Karpas-422 (cell line): ENCODE measurements at regions not wholly inside any gene's neighbourhood (a gene's known extent, or its start where the extent isn't known, plus 50 kb on each side); places are given as distances from the start of the nearest gene placed in this dataset.

Experiments used
- DNase-seq: peaks from one replicate; pipeline ENCODE4 v3.0.0-alpha.2; 2015
- H2AFZ ChIP-seq: fragments of 200-600 bp; sonication (generic); 2 replicates; pipeline ENCODE4 v1.6.1; 2014; ENCODE audit warnings: antibody characterized with exemption, low read length, mixed read lengths
- H3K27ac ChIP-seq: fragments of 200-600 bp; sonication (generic); 2 replicates; pipeline ENCODE4 v1.5.1; 2014; ENCODE audit warnings: mild to moderate bottlenecking, low read length, moderate library complexity
- H3K27me3 ChIP-seq: fragments of 200-600 bp; sonication (generic); 2 replicates; pipeline ENCODE4 v1.6.1; 2014; ENCODE audit warnings: low read length, mixed read lengths
- H3K36me3 ChIP-seq: fragments of 200-600 bp; sonication (generic); 2 replicates; pipeline ENCODE4 v1.6.1; 2014; ENCODE audit warnings: low read length, mixed read lengths; ENCODE audit not compliant: insufficient read depth
- H3K4me1 ChIP-seq: fragments of 200-600 bp; sonication (generic); 2 replicates; pipeline ENCODE4 v1.6.1; 2014; ENCODE audit warnings: mild to moderate bottlenecking, low read length, mixed read lengths
- H3K4me2 ChIP-seq: fragments of 200-600 bp; sonication (generic); 2 replicates; pipeline ENCODE4 v1.6.1; 2014; ENCODE audit warnings: low read length, low read depth, mild to moderate bottlenecking; ENCODE audit not compliant: poor library complexity, severe bottlenecking
- H3K4me3 ChIP-seq: fragments of 200-600 bp; sonication (generic); 2 replicates; pipeline ENCODE4 v1.5.1; 2014; ENCODE audit warnings: mild to moderate bottlenecking, antibody characterized with exemption, low read length, mixed read lengths
- H3K79me2 ChIP-seq: fragments of 200-600 bp; sonication (generic); 2 replicates; pipeline ENCODE4 v1.6.1; 2014; ENCODE audit warnings: mild to moderate bottlenecking, low read length, mixed read lengths
- H3K9ac ChIP-seq: fragments of 200-600 bp; sonication (generic); 2 replicates; pipeline ENCODE4 v1.6.0; 2014; ENCODE audit warnings: low read length
- H3K9me2 ChIP-seq: fragments of 200-600 bp; sonication (generic), shearing (Covaris generic); replicated peaks from 2 replicates; pipeline ENCODE4 v1.6.0; 2014; ENCODE audit warnings: mild to moderate bottlenecking, low read length, moderate library complexity; ENCODE audit not compliant: insufficient read depth
- H3K9me3 ChIP-seq: fragments of 300-700, 200-600 bp; sonication (generic); 2 replicates; pipeline ENCODE4 v1.6.1; 2014; ENCODE audit warnings: low read length, mixed read lengths
- H4K20me1 ChIP-seq: fragments of 200-600 bp; sonication (generic); 2 replicates; pipeline ENCODE4 v1.6.1; 2014; ENCODE audit warnings: mild to moderate bottlenecking, antibody characterized with exemption, low read length, low read depth; ENCODE audit not compliant: insufficient read depth

DNA sequence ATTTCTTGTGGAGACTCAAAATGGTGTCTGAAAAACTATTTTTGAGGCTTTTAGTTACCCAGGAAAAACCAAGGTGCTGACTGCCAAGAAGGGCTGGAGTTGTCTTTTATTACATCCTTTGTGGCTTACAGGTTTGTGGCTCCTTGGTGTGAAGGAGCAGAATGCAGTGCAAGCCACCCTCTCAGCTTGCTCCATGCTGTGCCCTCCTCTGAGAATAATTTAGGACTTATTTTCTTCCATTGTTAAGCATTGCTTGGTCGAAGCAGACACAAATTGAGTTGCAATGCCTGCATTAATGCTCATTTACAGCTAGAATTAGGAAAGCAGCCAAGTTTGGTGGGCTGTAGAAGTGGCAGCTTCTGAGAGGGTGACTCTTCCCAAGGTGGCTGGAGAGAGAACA is 272.2 kb downstream of the KIF4B start:
- no peaks in the 10 kb centered on the region for H3K9me2 ChIP-seq

GRCh38 chr5:155290937-155291336 is 277.4 kb downstream of the KIF4B start:
- DNase-seq = no peak
- Histone ChIP-seq H3K4me1 (no peaks in the 10 kb centered on the region), H3K79me2 (no peaks in the 10 kb centered on the region), H3K4me3 (no peak overlapping the region), H3K36me3 (no peaks in the 10 kb centered on the region), H3K27ac (no peak overlapping the region), H2AFZ (no peak overlapping the region), H3K9me2 (no peaks in the 10 kb centered on the region), H4K20me1 (no peaks in the 10 kb centered on the region), H3K9me3 (no peaks in the 10 kb centered on the region), H3K4me2 (no peak overlapping the region), H3K27me3 (no peaks in the 10 kb centered on the region), H3K9ac (no peak overlapping the region)

More for the DNA sequence above, 272.2 kb downstream of the KIF4B start:
- no peaks in the 10 kb centered on the region for H3K4me1 ChIP-seq
- no peaks in the 10 kb centered on the region for H3K79me2 ChIP-seq
- no peaks in the 10 kb centered on the region for H3K9me3 ChIP-seq
- H4K20me1 ChIP-seq = no peaks in the 10 kb centered on the region
- H3K36me3 ChIP-seq = no peaks in the 10 kb centered on the region
- no peaks in the 10 kb centered on the region for H3K27me3 ChIP-seq
- no peak overlapping the region for H3K4me2 ChIP-seq
- H3K27ac ChIP-seq = no peak overlapping the region
- no peak overlapping the region for H2AFZ ChIP-seq
- no peak overlapping the region for H3K4me3 ChIP-seq
- no peak for DNase-seq
- no peak overlapping the region for H3K9ac ChIP-seq

GRCh38 chr5:155293605-155294178 is 280.1 kb downstream of the KIF4B start:
- no peaks in the 10 kb centered on the region for H3K36me3 ChIP-seq
- no peak overlapping the region for H3K4me3 ChIP-seq

DNA sequence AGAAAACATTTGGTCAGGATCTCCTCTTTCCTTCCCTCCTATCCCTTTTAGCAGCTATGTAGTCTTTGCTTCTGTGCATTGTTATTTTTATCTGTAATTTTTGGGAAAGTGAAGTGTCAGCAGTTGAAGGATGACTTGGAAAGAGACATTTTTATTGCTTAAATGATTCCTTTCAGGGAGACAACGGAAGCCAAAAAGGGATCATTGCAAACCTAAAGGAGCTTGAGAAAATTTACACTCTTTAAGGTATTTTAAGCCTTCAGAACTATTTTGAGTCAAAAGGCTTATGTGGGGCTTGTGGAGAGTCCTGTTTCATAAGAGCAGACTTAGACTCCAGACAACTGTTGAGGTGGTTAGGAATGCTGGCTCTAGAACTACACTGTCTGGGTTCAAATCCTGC is 281.6 kb downstream of the KIF4B start:
- DNase-seq = no peak
- Histone ChIP-seq H3K4me1 (no peaks in the 10 kb centered on the region), H3K36me3 (no peaks in the 10 kb centered on the region), H3K79me2 (no peaks in the 10 kb centered on the region), H3K9ac (no peak overlapping the region), H3K27me3 (no peaks in the 10 kb centered on the region), H3K27ac (no peak overlapping the region), H2AFZ (no peak overlapping the region), H3K9me2 (no peaks in the 10 kb centered on the region), H3K4me2 (no peak overlapping the region), H3K4me3 (no peak overlapping the region), H3K9me3 (no peaks in the 10 kb centered on the region), H4K20me1 (no peaks in the 10 kb centered on the region)

More at GRCh38 chr5:155293605-155294178, 280.1 kb downstream of the KIF4B start:
- Histone ChIP-seq H4K20me1 (no peaks in the 10 kb centered on the region), H3K9me3 (no peaks in the 10 kb centered on the region), H3K27me3 (no peaks in the 10 kb centered on the region), H3K79me2 (no peaks in the 10 kb centered on the region), H3K9me2 (no peaks in the 10 kb centered on the region), H3K4me2 (no peak overlapping the region), H2AFZ (no peak overlapping the region), H3K27ac (no peak overlapping the region), H3K9ac (no peak overlapping the region), H3K4me1 (no peaks in the 10 kb centered on the region)
- no peak for DNase-seq

GRCh38 chr5:155299386-155300005 is 285.9 kb downstream of the KIF4B start:
- H3K4me1 ChIP-seq = no peaks in the 10 kb centered on the region
- no peak overlapping the region for H3K4me3 ChIP-seq
- no peaks in the 10 kb centered on the region for H3K9me3 ChIP-seq
- H2AFZ ChIP-seq = no peak overlapping the region
- H3K9me2 ChIP-seq = no peaks in the 10 kb centered on the region
- H3K4me2 ChIP-seq = no peak overlapping the region
- H3K27me3 ChIP-seq = no peaks in the 10 kb centered on the region
- H4K20me1 ChIP-seq = no peaks in the 10 kb centered on the region
- H3K79me2 ChIP-seq = no peaks in the 10 kb centered on the region
- no peaks in the 10 kb centered on the region for H3K36me3 ChIP-seq
- no peak overlapping the region for H3K9ac ChIP-seq
- no peak for DNase-seq
- no peak overlapping the region for H3K27ac ChIP-seq

DNA sequence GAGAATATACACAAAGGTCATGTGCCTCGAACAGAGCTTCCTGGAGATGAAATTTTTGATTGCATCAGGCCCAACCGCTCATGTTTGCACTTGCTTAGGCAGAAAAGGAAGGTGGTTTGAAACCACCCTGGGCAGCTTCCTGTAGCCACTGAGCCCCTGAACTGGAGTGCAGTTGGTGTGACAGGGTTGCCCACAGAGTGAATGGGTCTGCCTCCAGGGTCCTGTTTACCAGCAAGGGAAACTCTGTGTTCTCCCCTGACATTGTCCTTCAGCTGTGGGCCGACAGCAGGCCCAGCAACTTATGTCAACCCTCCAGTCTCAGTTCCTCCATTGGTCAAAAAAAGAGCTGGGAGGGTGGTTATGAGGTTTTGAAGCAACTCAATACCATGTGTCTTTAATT is 289.6 kb downstream of the KIF4B start:
- H3K27ac ChIP-seq = no peak overlapping the region
- no peak for DNase-seq
- no peaks in the 10 kb centered on the region for H3K4me1 ChIP-seq
- H3K4me3 ChIP-seq = no peak overlapping the region
- H4K20me1 ChIP-seq = no peaks in the 10 kb centered on the region
- H3K9ac ChIP-seq = no peak overlapping the region
- H3K9me2 ChIP-seq = no peaks in the 10 kb centered on the region
- no peaks in the 10 kb centered on the region for H3K9me3 ChIP-seq
- H3K27me3 ChIP-seq = no peaks in the 10 kb centered on the region
- no peak overlapping the region for H3K4me2 ChIP-seq
- no peak overlapping the region for H2AFZ ChIP-seq
- H3K36me3 ChIP-seq = no peaks in the 10 kb centered on the region
- H3K79me2 ChIP-seq = no peaks in the 10 kb centered on the region

DNA sequence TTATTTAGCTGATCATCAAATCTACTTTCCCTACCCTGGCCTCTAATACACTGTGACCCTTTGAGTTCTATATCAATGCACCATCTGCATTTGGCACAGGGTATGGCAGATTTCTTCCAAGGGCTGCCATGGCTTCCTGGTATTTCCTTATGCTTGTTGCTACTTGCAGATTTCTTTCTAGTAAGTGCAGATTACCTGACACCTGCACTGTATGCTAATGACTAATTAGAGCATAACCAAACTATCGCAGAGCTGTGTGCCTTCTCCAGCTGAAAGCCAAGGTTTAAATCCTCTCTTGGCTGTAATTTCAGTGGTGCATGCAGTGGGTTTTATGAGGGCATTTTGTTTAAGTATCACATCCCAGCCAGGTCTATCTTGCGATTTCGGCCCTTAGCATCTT is 293.7 kb downstream of the KIF4B start:
- Histone ChIP-seq H3K36me3 (no peaks in the 10 kb centered on the region), H3K9ac (no peak overlapping the region), H3K4me1 (no peaks in the 10 kb centered on the region), H3K9me3 (no peaks in the 10 kb centered on the region), H3K27me3 (no peaks in the 10 kb centered on the region), H3K79me2 (no peaks in the 10 kb centered on the region), H3K4me3 (no peak overlapping the region), H4K20me1 (no peaks in the 10 kb centered on the region), H2AFZ (no peak overlapping the region), H3K4me2 (no peak overlapping the region), H3K9me2 (no peaks in the 10 kb centered on the region; the same call in 1 of the 2 replicates), H3K27ac (no peak overlapping the region)
- no peak for DNase-seq

- Histone ChIP-seq H3K9me2 (no peaks in the 10 kb centered on the region; the same call in 1 of the 2 replicates), H3K4me2 (no peak overlapping the region), H2AFZ (no peak overlapping the region), H3K9ac (no peak overlapping the region), H3K4me1 (no peaks in the 10 kb centered on the region), H3K27ac (no peak overlapping the region), H3K9me3 (no peaks in the 10 kb centered on the region), H3K4me3 (no peak overlapping the region), H4K20me1 (no peaks in the 10 kb centered on the region), H3K79me2 (no peaks in the 10 kb centered on the region), H3K36me3 (no peaks in the 10 kb centered on the region), H3K27me3 (no peaks in the 10 kb centered on the region)
- DNase-seq = no peak
Measured at GRCh38 chr5:155308289-155308688, 294.7 kb downstream of the KIF4B start.
